COR-L47 (cell line): ENCODE measurements at regions not wholly inside any gene's neighbourhood (a gene's known extent, or its start where the extent isn't known, plus 50 kb on each side); places are given as distances from the start of the nearest gene placed in this dataset.
"Not testable (repeated sequence)": the region's sequence is repeated elsewhere in the genome, so short reads cannot be mapped to it uniquely, and the experiment has no call there.

ENCODE experiments used
- DNase-seq: peaks from one replicate; lab custom pipeline; 2025; lab: John Stamatoyannopoulos, UW

DNA sequence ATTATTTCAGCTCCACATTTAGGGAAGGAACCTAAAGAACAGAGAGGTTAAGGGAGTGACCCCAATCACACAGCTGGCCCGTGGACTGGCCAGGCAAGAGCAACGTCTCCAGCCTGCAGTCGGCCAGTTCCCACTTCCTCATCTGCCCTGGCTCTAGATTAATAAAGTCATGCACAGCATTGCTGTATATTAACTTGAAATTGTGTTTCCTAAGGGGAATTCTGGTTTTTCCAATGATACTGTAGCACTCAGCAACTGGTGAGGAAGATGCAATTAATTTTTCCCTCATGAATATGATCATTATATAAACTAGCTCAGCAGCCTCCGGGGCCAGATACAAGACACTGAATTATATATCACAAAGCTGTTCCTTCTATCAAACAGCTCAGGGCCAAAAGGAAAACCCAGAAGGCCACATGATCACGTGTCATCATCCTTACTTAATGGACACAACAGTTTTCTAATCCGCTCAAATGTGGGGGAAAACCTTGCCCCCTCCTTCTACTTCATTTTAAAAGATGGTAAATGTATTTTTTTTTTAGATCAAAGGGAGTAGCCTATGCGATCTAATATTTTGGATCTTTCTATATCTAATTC lies 295.3 kb upstream of the PRKCQ start:
- DNase-seq = no peak

- no peak for DNase-seq
These were observed 291.1 kb upstream of the PRKCQ start for GRCh38 chr10:6871128-6871527.

DNA sequence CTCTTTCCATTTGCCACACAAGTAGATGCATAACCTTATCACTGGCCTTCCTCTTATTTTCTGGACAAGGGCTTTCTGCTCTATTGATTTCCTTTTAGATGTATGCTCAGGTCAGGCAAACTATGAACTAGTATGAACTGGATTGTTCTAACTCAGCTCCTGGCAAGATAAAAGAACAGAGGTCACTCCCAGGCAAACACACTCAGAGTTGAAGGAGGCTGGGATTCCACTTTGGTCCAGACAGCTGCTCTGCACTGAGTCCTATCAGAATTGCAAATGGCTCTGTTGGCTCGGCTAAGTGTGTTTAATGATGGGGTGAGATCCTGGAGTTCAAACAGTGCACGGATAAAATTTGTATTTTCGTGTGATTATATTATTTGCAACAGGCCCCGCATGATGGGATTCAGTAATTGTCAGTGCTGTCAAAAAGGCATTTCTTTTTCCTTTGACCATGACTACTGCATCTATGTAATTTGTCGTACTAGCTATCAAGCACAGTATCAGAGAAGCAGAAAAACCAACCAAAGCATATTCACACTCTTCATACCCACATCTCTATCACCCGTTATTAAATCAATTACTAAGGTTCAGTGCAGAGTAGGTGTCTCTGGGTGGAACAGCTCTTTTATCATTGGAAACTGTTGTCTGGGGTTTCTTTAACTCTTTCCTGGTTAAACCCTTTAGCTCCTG lies 288.1 kb upstream of the PRKCQ start:
- DNase-seq = no peak

- DNase-seq = no peak
These were observed 286.7 kb upstream of the PRKCQ start for GRCh38 chr10:6866757-6867156.

DNA sequence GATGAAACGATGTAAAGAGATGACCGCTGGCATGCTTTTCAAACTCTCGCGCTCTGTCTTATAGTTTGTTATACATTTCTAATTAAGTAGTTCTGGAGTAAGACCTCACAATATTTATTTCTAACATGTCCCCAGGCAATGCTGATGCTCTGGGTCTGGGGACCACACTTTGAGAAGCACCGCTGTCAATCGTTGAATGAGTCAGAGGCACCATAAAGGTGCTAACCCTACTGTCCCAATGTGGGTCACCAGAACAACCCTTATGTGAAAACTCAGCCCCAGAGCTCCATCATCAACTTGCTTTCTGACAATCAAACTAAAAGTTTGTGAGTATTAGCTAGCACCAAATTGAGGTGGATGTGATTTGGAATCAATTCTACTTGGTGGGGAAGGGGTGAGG lies 284.1 kb upstream of the PRKCQ start:
- DNase-seq = no peak

DNA sequence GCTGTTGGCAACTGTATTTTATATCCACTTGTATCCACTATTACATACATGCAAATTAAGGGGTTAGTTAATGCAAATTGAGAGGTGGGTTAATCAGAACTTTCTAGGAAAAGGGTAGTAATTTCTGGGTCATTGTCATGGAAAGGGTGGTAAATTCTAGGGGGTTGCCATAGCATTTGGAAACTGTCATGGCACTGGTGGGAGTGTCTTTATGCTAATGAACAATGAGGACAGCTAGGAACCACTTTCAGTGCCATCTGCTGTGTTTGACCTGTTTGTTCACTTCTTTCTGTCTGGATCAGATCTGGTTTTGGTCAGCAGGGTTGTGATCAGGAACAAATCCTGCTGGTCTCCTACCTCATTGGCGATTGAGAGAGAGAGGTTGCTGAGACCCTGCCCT lies 283.3 kb upstream of the PRKCQ start:
- DNase-seq = no peak

DNA sequence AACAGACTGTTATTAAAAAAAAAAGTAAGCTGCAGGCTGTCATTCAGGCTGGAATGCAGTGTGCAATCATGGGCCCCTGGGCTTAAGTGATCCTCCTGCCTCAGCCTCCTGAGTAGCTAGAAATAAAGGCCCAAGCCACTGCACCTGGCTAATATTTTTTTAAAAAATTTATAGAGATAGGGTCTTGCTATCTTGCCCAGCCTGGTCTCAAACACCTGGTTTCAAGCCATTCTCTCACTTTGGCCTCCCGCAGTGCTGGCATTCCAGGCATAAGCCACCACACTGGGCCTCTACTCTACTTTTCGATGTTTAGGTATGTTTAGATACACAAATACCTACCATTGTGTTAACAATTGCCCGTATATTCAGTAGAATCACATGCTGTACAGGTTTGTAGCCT lies 270.4 kb upstream of the PRKCQ start:
- DNase-seq = no peak

DNA sequence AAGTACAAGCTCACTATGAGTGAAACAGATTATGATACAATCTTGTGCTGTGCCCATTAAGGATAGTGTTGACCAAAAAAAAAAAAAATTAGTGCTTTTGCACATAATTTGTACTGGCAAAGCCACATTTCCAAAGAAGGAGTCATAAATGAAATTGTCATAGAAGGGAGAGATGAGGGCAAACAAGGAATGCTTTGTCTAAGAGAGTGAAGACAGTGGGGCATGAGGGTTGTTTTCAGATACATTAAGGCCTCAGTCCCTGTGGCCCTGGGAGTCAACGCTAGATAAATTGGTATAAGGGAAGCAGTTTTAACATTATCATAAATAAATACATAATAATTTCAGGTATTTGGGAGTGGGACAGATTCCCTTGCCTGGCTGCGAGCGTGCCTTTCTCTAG lies 267.5 kb upstream of the PRKCQ start:
- no peak for DNase-seq

DNA sequence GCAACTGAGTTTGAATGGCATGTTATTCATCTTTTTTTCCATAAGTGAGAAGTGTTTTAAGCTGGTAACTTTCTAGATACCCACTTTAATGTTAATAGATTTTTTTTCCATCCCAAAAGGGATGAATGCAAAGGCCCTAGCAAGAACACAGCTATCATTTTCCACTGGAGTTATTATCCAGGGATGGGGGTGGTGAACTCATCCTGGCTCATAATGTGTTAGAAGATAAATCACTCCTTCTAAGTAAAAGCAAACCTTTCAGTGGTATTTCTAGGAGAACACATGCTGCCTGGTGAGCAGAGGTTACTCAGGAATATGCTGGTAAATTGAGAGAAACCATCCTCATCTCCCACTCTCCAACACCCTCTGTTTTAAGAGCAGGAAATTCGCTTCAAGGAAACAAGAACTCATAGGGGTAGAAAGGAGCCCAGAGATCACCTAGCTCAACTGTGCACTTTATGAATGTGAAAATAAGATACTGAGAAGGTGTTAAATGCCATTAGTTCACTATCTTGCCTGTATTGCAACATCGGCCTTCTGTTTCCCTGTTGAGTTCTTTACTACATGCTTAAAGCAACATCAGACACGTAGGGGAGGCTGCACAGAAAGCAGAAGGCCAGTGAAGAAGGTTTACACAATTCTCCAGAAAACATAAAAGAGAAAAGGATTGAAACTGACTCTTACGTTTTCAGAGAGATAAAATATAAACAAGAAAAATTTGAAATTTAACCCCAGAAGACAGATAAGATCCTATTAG lies 264.0 kb upstream of the PRKCQ start:
- no peak for DNase-seq

- no peak for DNase-seq
These were observed 263.4 kb upstream of the PRKCQ start for GRCh38 chr10:6843481-6843881.

DNA sequence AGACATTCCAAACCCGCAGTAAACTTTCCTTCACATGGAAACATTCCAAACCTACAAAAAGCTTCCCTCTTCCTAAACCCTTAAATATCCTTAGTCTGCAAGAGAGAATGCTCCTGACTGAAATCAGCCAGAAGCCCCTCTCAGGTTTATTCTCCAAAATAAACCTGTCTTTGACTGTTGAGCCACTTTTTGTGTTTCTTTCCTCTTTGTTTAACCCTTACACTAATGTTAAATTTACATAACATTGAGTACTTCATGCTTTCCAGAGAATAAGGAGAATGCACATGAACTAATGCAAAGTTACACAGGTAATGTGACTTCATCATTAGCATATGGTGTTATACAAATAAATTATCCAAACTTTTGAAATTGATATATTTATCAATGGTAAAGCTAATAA lies 262.6 kb upstream of the PRKCQ start:
- DNase-seq = no peak

DNA sequence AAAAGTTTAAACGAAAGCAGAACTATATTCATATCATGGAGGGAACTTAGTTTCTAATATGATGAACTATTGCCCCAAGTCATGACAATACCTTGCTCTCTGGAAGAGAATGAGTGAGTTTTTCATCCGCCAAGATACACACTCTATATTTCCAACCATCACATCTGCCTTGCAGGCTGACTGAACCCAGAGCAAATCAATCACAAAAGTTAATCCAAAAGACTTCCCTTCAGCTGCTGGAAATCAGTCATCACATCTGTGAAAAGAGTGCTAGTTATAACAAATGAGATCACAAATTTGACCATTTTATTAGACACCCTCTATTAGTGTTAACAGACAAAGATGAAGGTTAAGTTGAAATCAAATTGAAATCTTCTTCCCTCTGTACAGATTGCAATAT lies 261.7 kb upstream of the PRKCQ start:
- DNase-seq = no peak

- DNase-seq = no peak
These were observed 260.7 kb upstream of the PRKCQ start for GRCh38 chr10:6840766-6841165.

- no peak for DNase-seq
These were observed 260.2 kb upstream of the PRKCQ start for GRCh38 chr10:6840201-6840691.

GRCh38 chr10:6838118-6838517 lies 258.0 kb upstream of the PRKCQ start:
- no peak for DNase-seq

GRCh38 chr10:6833458-6834011 lies 253.5 kb upstream of the PRKCQ start:
- no peak for DNase-seq

GRCh38 chr10:6830981-6831380 lies 250.9 kb upstream of the PRKCQ start:
- DNase-seq = not testable (repeated sequence)

DNA sequence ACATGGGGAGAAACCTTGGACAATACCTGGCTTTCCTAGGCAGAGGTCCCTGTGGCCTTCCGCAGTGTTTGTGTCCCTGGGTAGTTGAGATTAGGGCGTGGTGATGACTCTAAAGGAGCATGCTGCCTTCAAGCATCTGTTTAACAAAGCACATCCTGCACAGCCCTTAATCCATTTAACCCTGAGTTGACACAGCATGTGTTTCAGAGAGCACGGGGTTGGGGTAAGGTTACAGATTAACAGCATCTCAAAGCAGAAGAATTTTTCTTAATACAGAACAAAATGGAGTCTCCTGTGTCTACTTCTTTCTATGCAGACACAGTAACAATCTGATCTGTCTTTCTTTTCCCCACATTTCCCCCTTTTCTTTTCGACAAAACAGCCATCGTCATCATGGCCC lies 244.7 kb upstream of the PRKCQ start:
- not testable (repeated sequence) for DNase-seq

- no peak for DNase-seq
These were observed 243.7 kb upstream of the PRKCQ start for GRCh38 chr10:6823770-6824169.

DNA sequence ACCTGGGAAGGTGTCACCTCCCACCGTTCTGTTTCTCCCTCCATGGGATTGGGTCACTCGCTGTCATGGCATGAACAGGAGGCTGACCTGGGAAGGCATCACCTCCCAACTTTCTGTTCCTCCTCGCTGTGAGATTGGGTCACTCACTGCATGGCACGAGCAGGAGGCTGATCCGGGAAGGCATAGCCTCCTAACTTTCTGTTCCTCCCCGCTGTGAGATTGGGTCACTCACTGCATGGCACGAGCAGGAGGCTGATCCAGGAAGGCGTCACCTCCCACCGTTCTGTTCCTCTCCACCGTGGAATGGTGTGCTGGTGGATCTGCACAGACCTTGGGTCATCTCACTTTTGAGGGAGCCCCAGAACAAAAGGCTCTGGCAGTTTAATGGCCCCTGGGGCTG lies 239.2 kb upstream of the PRKCQ start:
- DNase-seq = no peak

DNA sequence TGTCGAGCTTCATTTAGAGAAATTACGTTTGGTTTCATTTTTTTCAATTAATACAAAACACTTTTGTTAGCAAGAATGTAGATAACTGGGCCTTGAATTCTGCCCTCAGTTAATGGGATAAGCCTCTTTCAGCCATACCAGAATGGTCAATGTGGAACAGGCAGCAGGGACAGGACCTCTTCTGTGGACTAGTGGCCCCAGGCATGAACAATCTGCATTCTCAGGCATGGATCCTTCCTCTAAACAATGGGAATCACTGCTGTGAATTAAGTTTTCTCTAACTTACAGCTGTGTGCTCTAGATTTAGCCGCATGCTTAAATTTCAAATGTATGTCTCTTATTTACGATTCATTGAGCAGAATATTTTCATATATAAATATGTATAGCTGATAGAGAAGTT lies 237.7 kb upstream of the PRKCQ start:
- no peak for DNase-seq

DNA sequence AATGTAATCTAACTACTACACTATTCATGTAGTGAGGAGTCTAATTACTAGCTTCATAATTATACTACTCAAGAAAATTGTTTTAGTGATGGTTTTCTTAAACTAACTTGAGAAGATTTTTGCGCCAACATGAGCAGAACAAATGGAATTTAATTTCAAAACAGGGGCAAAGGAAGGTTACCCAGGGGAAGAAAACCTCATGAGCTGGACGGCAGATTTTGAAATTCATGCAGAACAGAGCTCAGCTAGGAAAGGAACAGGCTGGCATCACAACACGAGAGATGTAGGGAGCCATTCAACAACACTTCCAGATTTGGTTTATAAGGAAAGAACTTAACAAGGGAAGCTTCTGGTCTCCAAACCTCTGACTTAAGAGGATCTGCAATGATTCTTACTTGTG lies 235.3 kb upstream of the PRKCQ start:
- DNase-seq = no peak

GRCh38 chr10:6813856-6814255 lies 233.8 kb upstream of the PRKCQ start:
- DNase-seq = no peak
